Keratinocyte (primary cell): ENCODE measurements at regions not wholly inside any gene's neighbourhood (a gene's known extent, or its start where the extent isn't known, plus 50 kb on each side); places are given as distances from the start of the nearest gene placed in this dataset.

Experiments used
- DNase-seq: peaks from one replicate; pipeline ENCODE4 v3.0.0-alpha.2; 2011; ENCODE audit warnings: low read depth, missing footprints, low spot score
- FAIRE-seq: peaks from 2 replicates; lab custom pipeline; 2011; peaks lifted over from hg19 to GRCh38; lab: Jason Lieb, UNC
- H2AFZ ChIP-seq: 2 replicates; pipeline ENCODE4 v1.6.0; 2012; ENCODE audit warnings: low read length, control low read depth, inconsistent platforms; ENCODE audit not compliant: control insufficient read depth
- H3K27ac ChIP-seq: 2 replicates; pipeline ENCODE4 v1.5.1; 2011; ENCODE audit warnings: low read length; ENCODE audit not compliant: control insufficient read depth, insufficient read depth
- H3K27me3 ChIP-seq: 3 replicates; pipeline ENCODE4 v1.6.0; 2011; ENCODE audit warnings: low read length; ENCODE audit not compliant: control insufficient read depth, insufficient read depth; ENCODE audit errors: extremely low read depth
- H3K36me3 ChIP-seq, 2 experiments: 2 replicates in 1 of 2; 3 replicates in 1 of 2; pipeline ENCODE4 v1.5.1; 2011; ENCODE audit warnings: low read length in 2 of 2, mild to moderate bottlenecking in 1 of 2; ENCODE audit not compliant: control insufficient read depth in 2 of 2, insufficient read depth in 2 of 2; ENCODE audit errors: extremely low read depth in 1 of 2
- H3K4me1 ChIP-seq: 3 replicates; pipeline ENCODE4 v1.5.1; 2011; ENCODE audit warnings: low read length; ENCODE audit not compliant: control insufficient read depth, insufficient read depth; ENCODE audit errors: extremely low read depth
- H3K4me2 ChIP-seq: 3 replicates; pipeline ENCODE4 v1.6.0; 2011; ENCODE audit warnings: low read depth, low read length; ENCODE audit not compliant: control insufficient read depth, insufficient read depth; ENCODE audit errors: extremely low read depth
- H3K4me3 ChIP-seq, 3 experiments: fragments of 200-600 bp in 1 of 3; sonication (generic) in 1 of 3; 2 replicates in 2 of 3; 3 replicates in 1 of 3; pipeline ENCODE4 v1.5.1; 2011 to 2016; ENCODE audit warnings: low read length in 3 of 3, mild to moderate bottlenecking in 3 of 3, control low read depth in 2 of 3, inconsistent platforms in 1 of 3, low read depth in 1 of 3, mixed read lengths in 1 of 3, mixed run types in 1 of 3, moderate library complexity in 1 of 3; ENCODE audit not compliant: control insufficient read depth in 2 of 3, insufficient read depth in 2 of 3; ENCODE audit errors: extremely low read depth in 1 of 3
- H3K79me2 ChIP-seq: 2 replicates; pipeline ENCODE4 v1.6.0; 2012; ENCODE audit warnings: low read length; ENCODE audit not compliant: control insufficient read depth, insufficient read depth
- H3K9ac ChIP-seq: 3 replicates; pipeline ENCODE4 v1.6.0; 2011; ENCODE audit warnings: low read length; ENCODE audit not compliant: control insufficient read depth, insufficient read depth; ENCODE audit errors: extremely low read depth
- H3K9me1 ChIP-seq: 3 replicates; pipeline ENCODE4 v1.6.0; 2011; ENCODE audit warnings: low read length; ENCODE audit not compliant: control insufficient read depth, insufficient read depth; ENCODE audit errors: extremely low read depth
- H3K9me3 ChIP-seq: 2 replicates; pipeline ENCODE4 v1.5.1; 2012; ENCODE audit warnings: low read depth, low read length; ENCODE audit not compliant: control insufficient read depth
- H4K20me1 ChIP-seq: 3 replicates; pipeline ENCODE4 v1.6.0; 2011; ENCODE audit warnings: low read length; ENCODE audit not compliant: control insufficient read depth, insufficient read depth; ENCODE audit errors: extremely low read depth
- EZH2 ChIP-seq: IDR thresholded peaks from one replicate; pipeline ENCODE4 v1.6.1; 2012; ENCODE audit warnings: inconsistent platforms, mild to moderate bottlenecking, low read length, moderate library complexity
- dilution Hi-C: fragments of 300-500 bp; cut with MboI; formaldehyde crosslinking; loops from one replicate; pipeline ENCODE4 v1.7.0; 2020; ENCODE audit warnings: low sequenced_read_pairs; ENCODE audit not compliant: extremely low pct_ligation_motif_present
- TF ChIP-seq, protein P1 (sequence below), 3 experiments: IDR thresholded peaks in 1 of 3; conservative IDR thresholded peaks in 1 of 3; optimal IDR thresholded peaks in 1 of 3; 2 replicates in 2 of 3; 3 replicates in 1 of 3; pipeline versions ENCODE3 to v1.5.1; 2011; ENCODE audit warnings: low read length in 3 of 3, mild to moderate bottlenecking in 3 of 3, moderate library complexity in 2 of 3, control low read depth in 1 of 3, inconsistent platforms in 1 of 3; ENCODE audit not compliant: insufficient read depth in 2 of 3; ENCODE audit errors: extremely low read depth in 1 of 3

DNA sequence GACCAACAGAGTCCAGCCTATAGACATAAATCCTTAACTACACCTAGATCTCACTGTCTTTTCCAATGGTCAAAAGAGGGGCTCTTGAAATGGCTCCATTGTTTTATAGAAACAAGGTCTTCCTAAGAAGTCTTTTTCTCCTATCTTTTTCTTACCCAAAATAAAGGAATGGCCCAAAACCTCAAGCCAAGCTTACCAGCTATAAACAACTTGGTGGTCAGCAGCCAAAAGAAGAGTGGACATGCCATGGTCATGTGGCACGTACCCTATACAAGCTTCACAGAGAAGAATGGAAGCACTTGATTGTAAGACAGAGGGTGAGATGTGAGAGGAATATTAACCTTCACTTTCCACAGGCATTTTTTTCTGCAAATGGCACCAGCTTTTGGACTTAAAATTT is 82.1 kb upstream of the GNAO1 start:
- H3K4me1 ChIP-seq: no peaks in the 10 kb centered on the region
- H3K4me2 ChIP-seq: no peak overlapping the region
- no peak overlapping the region for H2AFZ ChIP-seq
- no peaks in the 10 kb centered on the region for H4K20me1 ChIP-seq
- H3K9ac ChIP-seq: no peak overlapping the region
- DNase-seq (no peak), FAIRE-seq (no peak)
- no peaks in the 10 kb centered on the region for H3K79me2 ChIP-seq
- no peak overlapping the region for H3K4me3 ChIP-seq
- peaks cover 5% of the 10 kb centered on the region for H3K27me3 ChIP-seq
- TF ChIP-seq, protein P1, sequence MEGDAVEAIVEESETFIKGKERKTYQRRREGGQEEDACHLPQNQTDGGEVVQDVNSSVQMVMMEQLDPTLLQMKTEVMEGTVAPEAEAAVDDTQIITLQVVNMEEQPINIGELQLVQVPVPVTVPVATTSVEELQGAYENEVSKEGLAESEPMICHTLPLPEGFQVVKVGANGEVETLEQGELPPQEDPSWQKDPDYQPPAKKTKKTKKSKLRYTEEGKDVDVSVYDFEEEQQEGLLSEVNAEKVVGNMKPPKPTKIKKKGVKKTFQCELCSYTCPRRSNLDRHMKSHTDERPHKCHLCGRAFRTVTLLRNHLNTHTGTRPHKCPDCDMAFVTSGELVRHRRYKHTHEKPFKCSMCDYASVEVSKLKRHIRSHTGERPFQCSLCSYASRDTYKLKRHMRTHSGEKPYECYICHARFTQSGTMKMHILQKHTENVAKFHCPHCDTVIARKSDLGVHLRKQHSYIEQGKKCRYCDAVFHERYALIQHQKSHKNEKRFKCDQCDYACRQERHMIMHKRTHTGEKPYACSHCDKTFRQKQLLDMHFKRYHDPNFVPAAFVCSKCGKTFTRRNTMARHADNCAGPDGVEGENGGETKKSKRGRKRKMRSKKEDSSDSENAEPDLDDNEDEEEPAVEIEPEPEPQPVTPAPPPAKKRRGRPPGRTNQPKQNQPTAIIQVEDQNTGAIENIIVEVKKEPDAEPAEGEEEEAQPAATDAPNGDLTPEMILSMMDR (optimal IDR thresholded peaks at IDR 0.05 in 1 of 3, IDR thresholded peaks at IDR 0.05 in 1 of 3, conservative IDR thresholded peaks at IDR 0.05 in 1 of 3; ENCODE audit: extremely low read depth in 1 of 3, insufficient read depth in 2 of 3, low read length in 3 of 3): no peak
- no peak for TF ChIP-seq EZH2
- H3K9me1 ChIP-seq: no peaks in the 10 kb centered on the region
- no peaks in the 10 kb centered on the region for H3K36me3 ChIP-seq
- H3K9me3 ChIP-seq: no peaks in the 10 kb centered on the region
- no peak overlapping the region for H3K27ac ChIP-seq
- dilution Hi-C loops: no loop called here

DNA sequence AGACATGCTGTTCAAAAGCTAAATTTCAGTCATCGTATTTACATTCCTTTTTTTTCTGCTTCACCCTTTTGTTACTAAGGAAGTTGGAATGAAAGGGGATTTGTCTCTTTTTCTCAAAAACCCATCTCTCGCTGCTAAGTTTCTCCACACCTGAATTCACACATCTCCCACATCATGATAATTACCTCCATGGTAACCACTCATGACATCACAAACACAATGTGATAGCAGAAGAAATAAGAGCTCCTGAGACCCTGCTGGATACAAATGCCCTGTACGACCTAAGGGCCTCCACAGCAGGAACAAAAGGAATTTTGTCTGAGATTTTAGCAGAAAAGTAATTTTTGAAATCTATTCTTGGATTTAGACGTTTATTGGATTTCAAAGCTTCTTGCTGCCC is 82.6 kb upstream of the GNAO1 start:
- Histone ChIP-seq H3K27ac (no peak overlapping the region), H3K4me1 (no peaks in the 10 kb centered on the region), H3K4me2 (no peak overlapping the region), H2AFZ (no peak overlapping the region), H3K79me2 (no peaks in the 10 kb centered on the region), H3K9me1 (no peaks in the 10 kb centered on the region), H3K9me3 (no peaks in the 10 kb centered on the region), H3K9ac (no peak overlapping the region), H3K27me3 (peaks cover 5% of the 10 kb centered on the region), H3K36me3 (no peaks in the 10 kb centered on the region), H3K4me3 (no peak overlapping the region), H4K20me1 (no peaks in the 10 kb centered on the region)
- FAIRE-seq: no peak
- no peak for DNase-seq
- TF ChIP-seq, protein P1 (optimal IDR thresholded peaks at IDR 0.05 in 1 of 3, IDR thresholded peaks at IDR 0.05 in 1 of 3, conservative IDR thresholded peaks at IDR 0.05 in 1 of 3; ENCODE audit: extremely low read depth in 1 of 3, insufficient read depth in 2 of 3, low read length in 3 of 3): no peak
- no peak for TF ChIP-seq EZH2
- dilution Hi-C loops: no loop called here
